H1 (cell line): ENCODE measurements at regions not wholly inside any gene's neighbourhood (a gene's known extent, or its start where the extent isn't known, plus 50 kb on each side); places are given as distances from the start of the nearest gene placed in this dataset.

Experiments used
- CTCF ChIA-PET: fragments of 300-600 bp; sonication (Branson Sonifier 250); formaldehyde crosslinking; loops from one replicate; lab custom pipeline; 2021; ENCODE audit not compliant: partially characterized antibody; lab: Charles Lee
- POLR2A ChIA-PET: fragments of 300-600 bp; sonication (Branson Sonifier 250); formaldehyde crosslinking; loops from one replicate; lab custom pipeline; 2021; ENCODE audit warnings: inconsistent platforms; ENCODE audit not compliant: partially characterized antibody; lab: Charles Lee
- DNase-seq, 2 experiments: peaks; one replicate each; pipeline versions ENCODE4 v3.0.0 to v3.0.0-alpha.2; 2010 to 2022; ENCODE audit warnings: low spot score in 2 of 2, low read depth in 1 of 2, mixed read lengths in 1 of 2
- FAIRE-seq: peaks from 2 replicates; lab custom pipeline; 2011; peaks lifted over from hg19 to GRCh38; lab: Jason Lieb, UNC
- H2AFZ ChIP-seq: 2 replicates; pipeline ENCODE4 v1.8.1; 2012; ENCODE audit warnings: low read length, inconsistent platforms
- H2AK5ac ChIP-seq: 2 replicates; pipeline ENCODE4 v1.6.1; 2013; ENCODE audit warnings: low read depth, low read length
- H2BK120ac ChIP-seq: replicated peaks from 2 replicates; pipeline ENCODE3; 2013; ENCODE audit warnings: low read depth, low read length, inconsistent platforms
- H2BK12ac ChIP-seq: 2 replicates; pipeline ENCODE4 v1.6.1; 2013; ENCODE audit warnings: low read depth, low read length
- H2BK15ac ChIP-seq: 2 replicates; pipeline ENCODE4 v1.6.1; 2013; ENCODE audit warnings: low read length
- H2BK20ac ChIP-seq: 2 replicates; pipeline ENCODE4 v1.6.1; 2013; ENCODE audit warnings: low read length
- H2BK5ac ChIP-seq: 2 replicates; pipeline ENCODE4 v1.6.1; 2013; ENCODE audit warnings: low read depth, low read length
- H3K14ac ChIP-seq: 2 replicates; pipeline ENCODE4 v1.6.1; 2013; ENCODE audit warnings: inconsistent platforms; ENCODE audit not compliant: insufficient read length
- H3K18ac ChIP-seq: 2 replicates; pipeline ENCODE4 v1.6.1; 2013; ENCODE audit warnings: low read length; ENCODE audit errors: extremely low read depth
- H3K23ac ChIP-seq: 2 replicates; pipeline ENCODE4 v1.6.1; 2013; ENCODE audit warnings: inconsistent platforms; ENCODE audit not compliant: insufficient read length
- H3K23me2 ChIP-seq: 2 replicates; pipeline ENCODE4 v1.6.1; 2013; ENCODE audit warnings: low read depth, low read length
- H3K27ac ChIP-seq: 2 replicates; pipeline ENCODE4 v1.6.1; 2011; ENCODE audit warnings: low read depth, low read length, inconsistent platforms
- H3K27me3 ChIP-seq, 4 experiments: replicated peaks in 1 of 4; 1 replicate in 1 of 4; 2 replicates in 3 of 4; pipeline versions ENCODE4 v1.6.1 to v1.8.1; 2011 to 2013; ENCODE audit warnings: low read length in 3 of 4, mild to moderate bottlenecking in 3 of 4, inconsistent platforms in 2 of 4, mixed read lengths in 2 of 4, moderate library complexity in 1 of 4; ENCODE audit not compliant: control insufficient read depth in 3 of 4, insufficient read depth in 3 of 4; ENCODE audit errors: extremely low read depth in 1 of 4
- H3K36me3 ChIP-seq, 4 experiments: 2 replicates each; pipeline versions ENCODE4 v1.6.1 to v1.8.1; 2011 to 2013; ENCODE audit warnings: mild to moderate bottlenecking in 4 of 4, low read length in 3 of 4, moderate library complexity in 2 of 4, control low read depth in 1 of 4, inconsistent platforms in 1 of 4; ENCODE audit not compliant: insufficient read depth in 4 of 4, control insufficient read depth in 2 of 4
- H3K4ac ChIP-seq: replicated peaks from 2 replicates; pipeline ENCODE3; 2013; ENCODE audit warnings: low read length, low read depth, mixed read lengths, inconsistent platforms; ENCODE audit not compliant: insufficient read length
- H3K4me1 ChIP-seq, 4 experiments: replicated peaks in 1 of 4; 1 replicate in 1 of 4; 2 replicates in 3 of 4; pipeline versions ENCODE4 v1.6.1 to v1.8.1; 2011 to 2013; ENCODE audit warnings: low read length in 3 of 4, inconsistent platforms in 2 of 4, mixed read lengths in 1 of 4; ENCODE audit not compliant: insufficient read depth in 4 of 4, control insufficient read depth in 3 of 4
- H3K4me2 ChIP-seq, 2 experiments: 2 replicates each; pipeline versions ENCODE4 v1.6.1 to v1.8.1; 2011 to 2013; ENCODE audit warnings: low read depth in 2 of 2, low read length in 2 of 2, control low read depth in 1 of 2, inconsistent platforms in 1 of 2, mild to moderate bottlenecking in 1 of 2; ENCODE audit not compliant: insufficient read depth in 1 of 2
- H3K4me3 ChIP-seq, 4 experiments: fragments of 200-600, 300-600 bp in 1 of 4; sonication (generic), shearing (Covaris generic), sonication (Bioruptor Twin) in 1 of 4; 2 replicates each; pipeline versions ENCODE4 v1.5.1 to v1.8.1; 2011 to 2016; ENCODE audit warnings: low read length in 4 of 4, low read depth in 3 of 4, control low read depth in 2 of 4, inconsistent platforms in 2 of 4, mild to moderate bottlenecking in 2 of 4, mixed read lengths in 1 of 4, moderate library complexity in 1 of 4; ENCODE audit not compliant: insufficient read depth in 2 of 4; ENCODE audit errors: extremely low read depth in 1 of 4
- H3K56ac ChIP-seq: replicated peaks from 2 replicates; pipeline ENCODE3; 2013; ENCODE audit warnings: low read depth, mild to moderate bottlenecking, mixed read lengths, low read length, inconsistent platforms; ENCODE audit not compliant: insufficient read length
- H3K79me1 ChIP-seq: 2 replicates; pipeline ENCODE4 v1.6.1; 2013; ENCODE audit warnings: low read depth, low read length, control low read depth
- H3K79me2 ChIP-seq, 2 experiments: 2 replicates each; pipeline versions ENCODE4 v1.6.1 to v1.8.1; 2012 to 2013; ENCODE audit warnings: low read length in 2 of 2, mild to moderate bottlenecking in 2 of 2, inconsistent platforms in 1 of 2; ENCODE audit not compliant: insufficient read depth in 2 of 2, control insufficient read depth in 1 of 2
- H3K9ac ChIP-seq, 4 experiments: replicated peaks in 1 of 4; 1 replicate in 1 of 4; 2 replicates in 3 of 4; pipeline versions ENCODE4 v1.6.1 to v1.8.1; 2011 to 2013; ENCODE audit warnings: low read depth in 3 of 4, low read length in 3 of 4, control low read depth in 2 of 4, mild to moderate bottlenecking in 2 of 4, moderate library complexity in 2 of 4, inconsistent platforms in 1 of 4; ENCODE audit errors: extremely low read depth in 1 of 4
- H3K9me3 ChIP-seq, 2 experiments: 2 replicates each; pipeline versions ENCODE4 v1.6.1 to v1.8.1; 2012 to 2013; ENCODE audit warnings: mild to moderate bottlenecking in 2 of 2, moderate library complexity in 2 of 2, control low read depth in 1 of 2, inconsistent platforms in 1 of 2, low read depth in 1 of 2, low read length in 1 of 2, mixed read lengths in 1 of 2; ENCODE audit not compliant: insufficient read depth in 2 of 2
- H4K20me1 ChIP-seq, 2 experiments: replicated peaks in 1 of 2; 2 replicates each; pipeline versions ENCODE3 to v1.8.1; 2011 to 2013; ENCODE audit warnings: inconsistent platforms in 2 of 2, low read length in 2 of 2, mild to moderate bottlenecking in 1 of 2; ENCODE audit not compliant: insufficient read depth in 2 of 2, control insufficient read depth in 1 of 2
- H4K5ac ChIP-seq: 2 replicates; pipeline ENCODE4 v1.6.1; 2013; ENCODE audit warnings: low read length, low read depth, mixed read lengths, inconsistent platforms; ENCODE audit not compliant: insufficient read length
- H4K8ac ChIP-seq: 2 replicates; pipeline ENCODE4 v1.8.0; 2013; ENCODE audit warnings: mild to moderate bottlenecking, moderate library complexity, low read length, inconsistent platforms; ENCODE audit not compliant: insufficient read depth; ENCODE audit errors: extremely low read depth
- H4K91ac ChIP-seq: replicated peaks from 2 replicates; pipeline ENCODE3; 2013; ENCODE audit warnings: low read length, mixed read lengths, inconsistent platforms; ENCODE audit not compliant: insufficient read length
- GABPA ChIP-seq: IDR thresholded peaks from 2 replicates; pipeline ENCODE4 v1.6.1; 2011; ENCODE audit warnings: mild to moderate bottlenecking, low read length, moderate library complexity, borderline replicate concordance; ENCODE audit not compliant: insufficient read depth
- HDAC6 ChIP-seq: IDR thresholded peaks from one replicate; pipeline ENCODE4 v1.7.1; 2012; ENCODE audit warnings: low read depth, mild to moderate bottlenecking, inconsistent platforms, low read length, moderate library complexity
- KDM1A ChIP-seq: fragments of 200-600, 300-600 bp; sonication (generic); IDR thresholded peaks from 2 replicates; pipeline ENCODE4 v1.7.1; 2016; ENCODE audit warnings: mild to moderate bottlenecking, low read length, borderline replicate concordance
- KDM4A ChIP-seq: IDR thresholded peaks from one replicate; pipeline ENCODE4 v1.7.1; 2012; ENCODE audit warnings: low read depth, mild to moderate bottlenecking, moderate library complexity, low read length, inconsistent platforms; ENCODE audit not compliant: severe bottlenecking
- MAFK ChIP-seq: IDR thresholded peaks from 2 replicates; pipeline ENCODE4 v1.6.1; 2012; ENCODE audit warnings: low read depth, mild to moderate bottlenecking, improper control_type of control experiment, low read length
- SIRT6 ChIP-seq: IDR thresholded peaks from one replicate; pipeline ENCODE4 v1.7.1; 2012; ENCODE audit warnings: low read length, inconsistent platforms
- SP1 ChIP-seq: IDR thresholded peaks from 2 replicates; pipeline ENCODE4 v1.6.1; 2011; ENCODE audit warnings: low read depth, low read length
- WGBS, 2 experiments: shearing (Covaris generic) in 1 of 2; methylation state at CpG; one replicate each; pipeline versions ENCODE4 v1.1.6 to v1.1.7; 2013 to 2015; ENCODE audit warnings: low lambda C conversion rate in 2 of 2, mixed read lengths in 2 of 2, inconsistent platforms in 1 of 2, low coverage in 1 of 2, missing lambda C conversion rate in 1 of 2; ENCODE audit not compliant: insufficient replicate concordance in 2 of 2, insufficient coverage in 1 of 2, insufficient read length in 1 of 2; ENCODE audit errors: extremely low coverage in 1 of 2, missing lambda C conversion rate in 1 of 2; 5-methylcytosine and 5-hydroxymethylcytosine counted together
- TF ChIP-seq, protein P1 (sequence below): IDR thresholded peaks from 2 replicates; pipeline ENCODE4 v1.6.1; 2012; ENCODE audit warnings: inconsistent platforms
- TF ChIP-seq, protein P2 (sequence below): IDR thresholded peaks from 2 replicates; pipeline ENCODE4 v1.6.1; 2012; ENCODE audit warnings: inconsistent platforms

DNA sequence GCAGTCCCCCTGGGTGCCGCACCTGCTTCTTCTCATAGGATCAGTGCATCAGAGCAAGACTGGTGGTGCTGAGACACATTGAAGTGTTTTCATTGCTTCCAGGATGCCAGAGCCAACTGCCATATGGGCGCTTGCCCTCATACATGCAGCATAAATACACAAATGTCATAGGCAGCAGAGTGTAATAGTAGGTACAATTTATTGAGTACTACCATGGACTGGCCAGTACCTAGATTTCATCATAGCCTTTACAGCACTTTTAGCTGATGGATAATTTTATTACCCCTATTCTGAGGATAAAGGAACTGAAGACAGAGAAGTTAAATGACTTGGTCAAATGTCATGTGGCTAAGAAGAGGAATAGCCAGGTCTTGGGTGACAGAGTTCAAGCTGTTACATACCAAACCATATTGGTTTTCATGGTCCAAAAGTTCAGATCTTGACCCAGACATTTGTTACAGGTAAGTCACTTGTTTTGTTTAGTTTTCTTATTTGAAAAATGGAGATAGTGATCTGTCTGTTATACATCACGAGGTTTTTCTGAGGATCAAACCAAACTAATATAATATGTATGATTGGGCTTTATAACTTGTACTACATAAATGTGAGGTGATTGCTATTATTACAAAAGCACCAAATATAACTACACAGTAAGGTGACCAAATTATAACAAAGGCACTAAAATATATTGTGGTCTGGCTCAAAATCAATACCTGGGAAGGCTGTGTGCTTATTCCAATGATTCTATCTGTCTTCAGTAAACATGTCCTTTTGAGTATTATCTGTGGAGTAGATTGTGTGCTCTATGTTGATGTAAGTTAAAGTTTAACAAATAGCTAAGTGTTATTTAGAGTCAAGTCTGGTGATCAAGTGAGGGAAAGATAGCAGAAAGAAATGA lies 151.9 kb upstream of the CYRIA start:
- Histone ChIP-seq H3K79me2 (no peaks in the 10 kb centered on the region), H3K4ac (no peak overlapping the region), H3K23me2 (no peaks in the 10 kb centered on the region), H3K27me3 (no peaks in the 10 kb centered on the region), H3K27ac (no peak overlapping the region), H4K5ac (no peak overlapping the region), H2BK5ac (no peak overlapping the region), H3K18ac (no peak overlapping the region), H3K4me3 (no peak overlapping the region), H3K23ac (no peak overlapping the region), H3K4me2 (no peak overlapping the region), H4K20me1 (no peaks in the 10 kb centered on the region), H3K36me3 (no peaks in the 10 kb centered on the region), H2BK20ac (no peak overlapping the region), H3K9me3 (no peaks in the 10 kb centered on the region), H3K14ac (no peak overlapping the region), H3K9ac (no peak overlapping the region), H2BK12ac (no peak overlapping the region), H3K56ac (no peak overlapping the region), H2AK5ac (no peak overlapping the region), H3K79me1 (no peaks in the 10 kb centered on the region), H2BK120ac (no peak overlapping the region), H4K91ac (no peak overlapping the region), H2BK15ac (no peak overlapping the region), H2AFZ (no peak overlapping the region), H3K4me1 (no peaks in the 10 kb centered on the region), H4K8ac (no peak overlapping the region)
- WGBS, 2 experiments: 94% methylated on average over 3 of the region's 3 CpGs; no CpG with 5 or more reads in 1 of the 2 experiments
- ChIA-PET POLR2A (no interaction called here), CTCF (interaction anchor here (0.7 kb wide), 1 partner anchor 160 kb away, joined by 3 read pairs; no protein-coding TSS in a partner anchor)
- no peak for DNase-seq
- no peak for FAIRE-seq
- TF ChIP-seq KDM4A: no peak
- TF ChIP-seq MAFK: no peak
- no peak for TF ChIP-seq SP1
- no peak for TF ChIP-seq SIRT6
- TF ChIP-seq, protein P1, sequence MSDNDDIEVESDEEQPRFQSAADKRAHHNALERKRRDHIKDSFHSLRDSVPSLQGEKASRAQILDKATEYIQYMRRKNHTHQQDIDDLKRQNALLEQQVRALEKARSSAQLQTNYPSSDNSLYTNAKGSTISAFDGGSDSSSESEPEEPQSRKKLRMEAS: no peak
- TF ChIP-seq GABPA: no peak
- TF ChIP-seq HDAC6: no peak
- TF ChIP-seq, protein P2, sequence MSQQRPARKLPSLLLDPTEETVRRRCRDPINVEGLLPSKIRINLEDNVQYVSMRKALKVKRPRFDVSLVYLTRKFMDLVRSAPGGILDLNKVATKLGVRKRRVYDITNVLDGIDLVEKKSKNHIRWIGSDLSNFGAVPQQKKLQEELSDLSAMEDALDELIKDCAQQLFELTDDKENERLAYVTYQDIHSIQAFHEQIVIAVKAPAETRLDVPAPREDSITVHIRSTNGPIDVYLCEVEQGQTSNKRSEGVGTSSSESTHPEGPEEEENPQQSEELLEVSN: no peak
- TF ChIP-seq KDM1A: no peak
